Activated naive CD8-positive, alpha-beta T cell treated with anti-CD3 and anti-CD28 coated beads for 36 hours (primary cell): ENCODE measurements at regions not wholly inside any gene's neighbourhood (a gene's known extent, or its start where the extent isn't known, plus 50 kb on each side); places are given as distances from the start of the nearest gene placed in this dataset.
"Not testable (repeated sequence)": the region's sequence is repeated elsewhere in the genome, so short reads cannot be mapped to it uniquely, and the experiment has no call there.

Experiments used
- DNase-seq: peaks from one replicate; pipeline ENCODE4 v3.0.0; 2021
- H3K27ac Mint-ChIP-seq: one replicate; pipeline ENCODE4 v1.8.0; 2022; ENCODE audit warnings: mild to moderate bottlenecking, moderate library complexity, mixed read lengths
- H3K27me3 Mint-ChIP-seq: one replicate; pipeline ENCODE4 v1.8.0; 2022; ENCODE audit warnings: mild to moderate bottlenecking, mixed read lengths
- H3K36me3 Mint-ChIP-seq: one replicate; pipeline ENCODE4 v1.8.0; 2021; ENCODE audit warnings: mild to moderate bottlenecking, mixed read lengths
- H3K4me1 Mint-ChIP-seq: one replicate; pipeline ENCODE4 v1.8.0; 2021; ENCODE audit warnings: mixed read lengths
- H3K4me3 Mint-ChIP-seq: one replicate; pipeline ENCODE4 v1.8.0; 2022; ENCODE audit warnings: mild to moderate bottlenecking, moderate library complexity, mixed read lengths
- H3K9me3 Mint-ChIP-seq: one replicate; pipeline ENCODE4 v1.8.0; 2022; ENCODE audit warnings: mixed read lengths

GRCh38 chr6:13874191-13874549, 50.6 kb upstream of the RNF182 start:
- peaks cover 6% of the 10 kb centered on the region for H3K27me3 Mint-ChIP-seq
- DNase-seq, result no peak
- no peaks in the 10 kb centered on the region for H3K36me3 Mint-ChIP-seq
- peak overlapping the region; percentile 71 for H3K4me3 Mint-ChIP-seq
- peaks cover 1% of the 10 kb centered on the region for H3K9me3 Mint-ChIP-seq
- H3K4me1 Mint-ChIP-seq, result peaks cover 16% of the 10 kb centered on the region
- no peak overlapping the region for H3K27ac Mint-ChIP-seq

GRCh38 chr6:13873288-13874190, 51.2 kb upstream of the RNF182 start:
- Mint-ChIP-seq H3K27ac (no peak overlapping the region), H3K4me1 (peaks cover 16% of the 10 kb centered on the region), H3K4me3 (peak overlapping the region; percentile 71), H3K36me3 (no peaks in the 10 kb centered on the region), H3K27me3 (peaks cover 8% of the 10 kb centered on the region), H3K9me3 (peaks cover 1% of the 10 kb centered on the region)
- DNase-seq, result peak; percentile 80

GRCh38 chr6:13872681-13873080, 52.1 kb upstream of the RNF182 start:
- H3K4me3 Mint-ChIP-seq, result peak overlapping the region; percentile 70

GRCh38 chr6:13872006-13872405, 52.7 kb upstream of the RNF182 start:
- not testable (repeated sequence) for H3K36me3 Mint-ChIP-seq, H3K9me3 Mint-ChIP-seq, DNase-seq, H3K27ac Mint-ChIP-seq, H3K4me3 Mint-ChIP-seq
- Mint-ChIP-seq H3K4me1 (peaks cover 15% of the 10 kb centered on the region), H3K27me3 (peaks cover 13% of the 10 kb centered on the region)

More at GRCh38 chr6:13872681-13873080, 52.1 kb upstream of the RNF182 start:
- peaks cover 13% of the 10 kb centered on the region for H3K27me3 Mint-ChIP-seq
- H3K4me1 Mint-ChIP-seq, result peaks cover 16% of the 10 kb centered on the region
- no peaks in the 10 kb centered on the region for H3K36me3 Mint-ChIP-seq
- H3K27ac Mint-ChIP-seq, result no peak overlapping the region
- DNase-seq, result no peak
- H3K9me3 Mint-ChIP-seq, result peaks cover under 1% of the 10 kb centered on the region

GRCh38 chr6:13870214-13870830, 54.4 kb upstream of the RNF182 start:
- Mint-ChIP-seq H3K27me3 (peaks cover 16% of the 10 kb centered on the region), H3K9me3 (no peaks in the 10 kb centered on the region), H3K36me3 (no peaks in the 10 kb centered on the region), H3K4me1 (peaks cover 12% of the 10 kb centered on the region), H3K4me3 (no peak overlapping the region), H3K27ac (no peak overlapping the region)
- DNase-seq, result no peak

GRCh38 chr6:13868236-13868635, 53.9 kb upstream of the MCUR1 start:
- H3K36me3 Mint-ChIP-seq, result no peaks in the 10 kb centered on the region
- no peak for DNase-seq
- peaks cover 3% of the 10 kb centered on the region for H3K4me1 Mint-ChIP-seq
- peaks cover 31% of the 10 kb centered on the region for H3K27me3 Mint-ChIP-seq
- H3K9me3 Mint-ChIP-seq, result no peaks in the 10 kb centered on the region
- no peak overlapping the region for H3K27ac Mint-ChIP-seq
- H3K4me3 Mint-ChIP-seq, result no peak overlapping the region

GRCh38 chr6:13866301-13866700, 51.9 kb upstream of the MCUR1 start:
- no peak overlapping the region for H3K27ac Mint-ChIP-seq
- H3K27me3 Mint-ChIP-seq, result peaks cover 44% of the 10 kb centered on the region
- H3K36me3 Mint-ChIP-seq, result no peaks in the 10 kb centered on the region

GRCh38 chr6:13865141-13865540, 50.8 kb upstream of the MCUR1 start:
- H3K27ac Mint-ChIP-seq, result no peak overlapping the region
- peaks cover 55% of the 10 kb centered on the region for H3K27me3 Mint-ChIP-seq
- no peaks in the 10 kb centered on the region for H3K4me1 Mint-ChIP-seq

More at GRCh38 chr6:13866301-13866700, 51.9 kb upstream of the MCUR1 start:
- H3K4me3 Mint-ChIP-seq, result no peak overlapping the region
- H3K9me3 Mint-ChIP-seq, result no peaks in the 10 kb centered on the region
- no peaks in the 10 kb centered on the region for H3K4me1 Mint-ChIP-seq
- DNase-seq, result no peak

GRCh38 chr6:13864669-13865068, 50.3 kb upstream of the MCUR1 start:
- not testable (repeated sequence) for H3K27ac Mint-ChIP-seq, H3K9me3 Mint-ChIP-seq, H3K4me3 Mint-ChIP-seq, H3K4me1 Mint-ChIP-seq, H3K36me3 Mint-ChIP-seq, DNase-seq
- peaks cover 57% of the 10 kb centered on the region for H3K27me3 Mint-ChIP-seq

More at GRCh38 chr6:13865141-13865540, 50.8 kb upstream of the MCUR1 start:
- H3K4me3 Mint-ChIP-seq, result no peak overlapping the region
- no peaks in the 10 kb centered on the region for H3K36me3 Mint-ChIP-seq
- DNase-seq, result no peak
- H3K9me3 Mint-ChIP-seq, result peaks cover 6% of the 10 kb centered on the region
